ENCODE measurements at regions not wholly inside any gene's neighbourhood (a gene's known extent, or its start where the extent isn't known, plus 50 kb on each side); places are given as distances from the start of the nearest gene placed in this dataset.

- DNase-seq (ENCODE audit: low spot score in 2 of 2): no peak
- 58 to 68% methylated on average over 2 of the region's 2 CpGs for WGBS, 2 donors
- intact Hi-C loops (cut with DNase I; ENCODE audit: low total_unique reads): no loop called here
Measured at GRCh38 chr12:90333424-90333823, 621.6 kb downstream of the CCER1 start.

DNA sequence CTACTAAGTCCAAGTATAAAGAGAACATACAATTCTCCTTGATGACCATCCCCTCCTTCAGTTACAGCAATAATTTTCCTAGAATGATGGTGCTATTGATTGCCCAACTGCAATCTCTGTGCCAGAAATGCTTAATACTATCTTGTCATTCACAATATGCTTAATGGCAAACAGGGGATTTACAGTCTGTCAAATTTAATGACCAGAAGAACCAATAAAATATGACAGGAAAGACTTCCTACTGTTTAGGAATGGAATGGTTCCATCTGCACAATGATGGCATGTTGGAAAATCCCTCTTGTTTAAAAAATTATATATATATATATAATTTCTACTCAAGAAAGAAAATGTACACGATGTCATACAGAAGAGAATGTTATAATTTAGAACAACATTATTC, 623.2 kb downstream of the CCER1 start:
- TF ChIP-seq POLR2A (IDR thresholded peaks at IDR 0.05): no peak
- TF ChIP-seq CTCF (IDR thresholded peaks at IDR 0.05): no peak
- no peak overlapping the region for H3K4me3 ChIP-seq (ENCODE audit: low read depth, poor library complexity, severe bottlenecking)
- intact Hi-C loops (cut with DNase I; ENCODE audit: low total_unique reads): no loop called here
- no peak for DNase-seq (ENCODE audit: low spot score in 2 of 2)
- 54 to 81% methylated on average over 1 of the region's 1 CpG for WGBS, 2 donors

More at GRCh38 chr12:90333424-90333823, 621.6 kb downstream of the CCER1 start:
- H3K4me3 ChIP-seq (ENCODE audit: low read depth, poor library complexity, severe bottlenecking): no peak overlapping the region
- TF ChIP-seq CTCF (IDR thresholded peaks at IDR 0.05) (no peak), POLR2A (IDR thresholded peaks at IDR 0.05) (no peak)

DNA sequence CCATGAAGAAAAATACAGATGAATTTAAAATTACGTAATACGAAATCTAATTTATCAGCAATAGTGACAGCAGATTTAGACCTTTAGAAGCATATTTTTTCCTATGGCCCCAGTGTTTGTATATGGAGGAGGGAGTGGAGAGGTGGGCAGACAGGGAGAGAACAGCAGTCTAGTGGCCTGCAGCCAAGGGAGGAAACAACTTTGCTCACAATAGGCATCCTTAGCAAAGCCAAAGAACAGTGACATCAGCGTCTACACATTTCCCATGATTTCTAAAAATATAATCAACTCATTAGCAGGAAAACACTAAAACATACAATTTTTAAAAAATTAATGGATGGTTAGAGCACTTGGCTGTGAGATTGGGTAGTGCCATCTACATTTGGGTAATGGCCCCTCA, 622.6 kb upstream of the ATP2B1 start:
- WGBS, 2 donors: 89 to 93% methylated on average over 3 of the region's 3 CpGs
- no peak for TF ChIP-seq CTCF (IDR thresholded peaks at IDR 0.05)
- TF ChIP-seq POLR2A (IDR thresholded peaks at IDR 0.05): no peak
- intact Hi-C loops (cut with DNase I; ENCODE audit: low total_unique reads): no loop called here
- H3K4me3 ChIP-seq (ENCODE audit: low read depth, poor library complexity, severe bottlenecking): no peak overlapping the region
- no peak for DNase-seq (ENCODE audit: low spot score in 2 of 2)

DNA sequence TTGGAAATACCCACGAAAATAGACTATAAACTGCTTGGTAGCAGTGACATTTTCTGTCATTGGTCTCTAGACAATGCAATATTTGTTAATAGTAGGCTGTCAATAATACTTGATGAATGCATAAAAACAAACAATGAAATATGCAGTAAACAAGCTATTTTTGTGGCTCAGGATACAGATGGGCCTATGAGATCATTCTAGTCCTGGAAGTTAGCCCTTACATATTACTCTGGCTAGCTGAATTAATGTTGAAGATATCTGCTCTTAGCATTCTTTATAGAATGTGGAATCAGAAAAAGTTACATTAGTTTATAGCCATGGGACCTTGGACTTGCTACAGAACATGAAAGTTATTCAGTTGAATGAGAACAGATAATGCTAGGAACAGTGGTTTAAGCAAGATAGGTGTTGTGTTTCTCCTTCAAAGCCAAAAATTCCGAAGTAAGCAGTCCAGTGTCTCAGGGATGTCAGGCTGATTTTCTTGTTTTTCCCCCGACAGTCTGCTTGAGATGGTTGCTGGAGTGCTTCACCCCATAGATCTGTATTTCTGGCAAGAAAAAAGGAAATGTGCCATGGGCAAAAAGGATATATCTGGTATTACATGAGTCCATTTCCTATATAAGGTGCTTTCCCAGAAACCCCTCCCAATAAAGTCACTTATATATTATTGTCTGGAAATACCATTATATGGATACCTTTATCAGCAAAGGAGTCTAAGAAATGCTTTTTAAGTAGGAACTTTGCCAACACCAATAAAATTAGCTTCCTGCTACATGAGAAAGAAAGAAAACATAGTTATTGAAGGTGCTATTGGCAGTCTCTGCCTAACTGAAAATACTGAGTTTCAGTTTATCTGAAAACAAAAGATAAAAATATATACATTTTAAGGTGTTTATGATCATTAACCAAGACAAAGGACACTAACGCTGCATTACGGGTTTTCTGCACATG, 619.4 kb upstream of the ATP2B1 start:
- TF ChIP-seq POLR2A (IDR thresholded peaks at IDR 0.05): no peak
- TF ChIP-seq CTCF (IDR thresholded peaks at IDR 0.05): no peak
- WGBS, 2 donors: 61 to 67% methylated on average over 5 of the region's 5 CpGs
- intact Hi-C loops (cut with DNase I; ENCODE audit: low total_unique reads): no loop called here
- no peak for DNase-seq (ENCODE audit: low spot score in 2 of 2)
- H3K4me3 ChIP-seq (ENCODE audit: low read depth, poor library complexity, severe bottlenecking): no peak overlapping the region

DNA sequence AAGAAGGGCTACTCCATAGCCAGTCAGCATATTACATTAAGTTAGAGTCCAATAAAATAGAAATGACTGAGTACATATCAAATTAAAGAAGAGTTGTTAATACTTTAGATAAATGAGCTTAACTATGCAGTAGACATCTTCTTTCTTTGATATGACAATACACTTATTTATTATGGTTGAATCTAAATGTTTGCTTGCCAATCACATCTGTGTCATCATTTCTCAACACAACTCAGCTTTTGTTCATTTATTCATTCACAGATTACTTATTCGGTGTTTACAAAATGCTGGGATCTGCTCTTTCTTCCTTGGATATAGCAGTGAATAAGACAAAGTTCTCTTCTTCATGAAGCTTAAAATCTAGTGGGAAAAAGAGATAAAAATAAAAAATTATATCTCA, 614.6 kb upstream of the ATP2B1 start:
- H3K4me3 ChIP-seq (ENCODE audit: low read depth, poor library complexity, severe bottlenecking): no peak overlapping the region
- WGBS, 2 donors: 84 to 97% methylated on average over 1 of the region's 1 CpG
- TF ChIP-seq CTCF (IDR thresholded peaks at IDR 0.05): no peak
- intact Hi-C loops (cut with DNase I; ENCODE audit: low total_unique reads): no loop called here
- no peak for DNase-seq (ENCODE audit: low spot score in 2 of 2)

DNA sequence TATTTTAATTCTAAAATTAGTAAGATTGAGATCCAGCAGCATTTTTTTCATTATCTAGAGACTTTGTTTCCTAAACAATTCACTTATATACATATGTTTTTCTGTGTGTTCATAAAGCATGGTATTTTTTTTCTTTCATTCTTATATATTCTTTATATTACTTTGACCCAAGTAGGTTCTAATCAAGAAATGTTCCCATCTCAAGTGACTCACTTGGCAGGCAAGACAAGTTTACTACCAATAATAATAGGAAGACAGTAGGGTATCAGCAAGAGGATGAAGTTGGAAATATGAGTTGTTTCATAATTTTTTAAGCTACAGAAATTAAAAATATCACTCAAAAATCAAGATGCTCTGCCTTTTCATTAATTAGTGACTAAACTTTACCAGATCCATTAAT, 613.4 kb upstream of the ATP2B1 start:
- H3K4me3 ChIP-seq (ENCODE audit: low read depth, poor library complexity, severe bottlenecking): no peak overlapping the region
- DNase-seq (ENCODE audit: low spot score in 2 of 2): no peak
- intact Hi-C loops (cut with DNase I; ENCODE audit: low total_unique reads): no loop called here
- no peak for TF ChIP-seq CTCF (IDR thresholded peaks at IDR 0.05)
- TF ChIP-seq POLR2A (IDR thresholded peaks at IDR 0.05): no peak
